HCT116 (cell line): ENCODE measurements at regions not wholly inside any gene's neighbourhood (a gene's known extent, or its start where the extent isn't known, plus 50 kb on each side); places are given as distances from the start of the nearest gene placed in this dataset.

Source experiments
- ATAC-seq: fragments of 200-7000 bp; cut with Tn5 transposase; 2 replicates; pipeline ENCODE4 v1.9.1; 2020; ENCODE audit warnings: mild to moderate bottlenecking, moderate library complexity
- BruUV-seq: library from RNA; stranded (reverse); fragments of 400-500 nt; replicated peaks from 2 replicates; lab custom pipeline; 2021; lab: Mats Ljungman, UMichigan
- CTCF ChIA-PET: fragments of 300-600 bp; sonication (Branson Sonifier 250); formaldehyde crosslinking; loops from one replicate; lab custom pipeline; 2021; ENCODE audit warnings: antibody characterized with exemption; lab: Charles Lee
- POLR2A ChIA-PET: fragments of 300-600, 350-600 bp; sonication (Branson Sonifier 250); formaldehyde crosslinking; loops from one replicate; lab custom pipeline; 2021; ENCODE audit warnings: antibody characterized with exemption; lab: Charles Lee
- RAD21 ChIA-PET, 2 experiments: fragments of 300-600 bp; sonication (Branson Sonifier 250); formaldehyde crosslinking; loops; one replicate each; lab custom pipeline; 2023; ENCODE audit warnings: low total read pairs in 2 of 2; ENCODE audit not compliant: uncharacterized antibody in 2 of 2, unreplicated experiment in 2 of 2, low non-redundant PET in 1 of 2; lab: Charles Lee
- DNase-seq: peaks from one replicate; pipeline ENCODE4 v3.0.0-alpha.2; 2010; ENCODE audit warnings: low read depth, low spot score
- H2AFZ ChIP-seq: fragments of 200-600 bp; shearing (Covaris generic), sonication (generic); 2 replicates; pipeline ENCODE4 v1.6.1; 2017; ENCODE audit warnings: low read depth, mixed run types, mixed read lengths, antibody characterized with exemption, low read length; ENCODE audit not compliant: poor library complexity, severe bottlenecking
- H3K27ac ChIP-seq: 2 replicates; pipeline ENCODE4 v1.5.1; 2012; ENCODE audit warnings: low read depth, low read length
- H3K27me3 ChIP-seq: fragments of 200-600 bp; sonication (generic); 2 replicates; pipeline ENCODE4 v1.6.1; 2016; ENCODE audit warnings: mixed run types, low read length, mixed read lengths; ENCODE audit not compliant: insufficient read depth
- H3K36me3 ChIP-seq, 2 experiments: fragments of 200-500 bp in 1 of 2; fragments of 200-600 bp in 1 of 2; sonication (Bioruptor generic) in 1 of 2; sonication (generic) in 1 of 2; 2 replicates each; pipeline versions ENCODE4 v1.5.1 to v1.6.1; 2014 to 2016; ENCODE audit warnings: low read length in 2 of 2, inconsistent platforms in 1 of 2, mixed read lengths in 1 of 2, mixed run types in 1 of 2; ENCODE audit not compliant: insufficient read depth in 2 of 2, control insufficient read depth in 1 of 2
- H3K4me1 ChIP-seq, 2 experiments: fragments of 200-600 bp in 1 of 2; sonication (generic) in 1 of 2; 2 replicates each; pipeline versions ENCODE4 v1.5.1 to v1.6.1; 2012 to 2017; ENCODE audit warnings: low read length in 2 of 2, inconsistent platforms in 1 of 2, mild to moderate bottlenecking in 1 of 2, mixed read lengths in 1 of 2, mixed run types in 1 of 2, moderate library complexity in 1 of 2; ENCODE audit not compliant: insufficient read depth in 2 of 2, control insufficient read depth in 1 of 2
- H3K4me2 ChIP-seq: fragments of 200-600 bp; sonication (generic); 2 replicates; pipeline ENCODE4 v1.6.1; 2017; ENCODE audit warnings: mixed run types, low read length, mixed read lengths
- H3K4me3 ChIP-seq, 2 experiments: fragments of 200-600 bp in 1 of 2; sonication (generic) in 1 of 2; replicated peaks in 1 of 2; 2 replicates each; pipeline ENCODE4 v1.5.1; 2011 to 2016; ENCODE audit warnings: low read length in 2 of 2, control low read depth in 1 of 2, low read depth in 1 of 2, mild to moderate bottlenecking in 1 of 2, mixed read lengths in 1 of 2, mixed run types in 1 of 2
- H3K79me2 ChIP-seq: fragments of 200-600 bp; sonication (generic); 2 replicates; pipeline ENCODE4 v1.6.1; 2017; ENCODE audit warnings: mild to moderate bottlenecking, mixed run types, low read length, moderate library complexity, mixed read lengths; ENCODE audit not compliant: insufficient read depth
- H3K9ac ChIP-seq: fragments of 200-600 bp; sonication (generic); 2 replicates; pipeline ENCODE4 v1.6.1; 2016; ENCODE audit warnings: low read length, mixed read lengths
- H3K9me2 ChIP-seq: fragments of 200-600 bp; sonication (generic), shearing (Covaris generic); 2 replicates; pipeline ENCODE4 v1.6.1; 2017; ENCODE audit warnings: mixed run types, mild to moderate bottlenecking, moderate library complexity; ENCODE audit not compliant: insufficient read depth
- H3K9me3 ChIP-seq, 2 experiments: fragments of 200-500 bp in 1 of 2; fragments of 200-600 bp in 1 of 2; sonication (Bioruptor generic) in 1 of 2; sonication (generic) in 1 of 2; 2 replicates each; pipeline ENCODE4 v1.6.1; 2014 to 2017; ENCODE audit warnings: low read length in 2 of 2, mixed read lengths in 2 of 2, inconsistent platforms in 1 of 2, low read depth in 1 of 2, mild to moderate bottlenecking in 1 of 2, mixed run types in 1 of 2, moderate library complexity in 1 of 2; ENCODE audit not compliant: control insufficient read depth in 1 of 2, insufficient read depth in 1 of 2
- H4K20me1 ChIP-seq: fragments of 200-600 bp; sonication (generic), shearing (Covaris generic); 2 replicates; pipeline ENCODE4 v1.6.1; 2017; ENCODE audit warnings: mixed run types, mild to moderate bottlenecking, moderate library complexity; ENCODE audit not compliant: insufficient read depth
- ATF3 ChIP-seq: IDR thresholded peaks from 2 replicates; pipeline ENCODE4 v1.6.1; 2012
- CEBPB ChIP-seq: IDR thresholded peaks from 2 replicates; pipeline ENCODE4 v1.6.1; 2012; ENCODE audit warnings: low read depth
- CTCF ChIP-seq, 3 experiments: fragments of 200-600 bp in 1 of 3; sonication (generic) in 1 of 3; IDR thresholded peaks in 2 of 3; conservative IDR thresholded peaks in 1 of 3; 2 replicates each; pipeline ENCODE4 v1.5.1; 2012 to 2017; ENCODE audit warnings: low read depth in 2 of 3, low read length in 2 of 3, antibody characterized with exemption in 1 of 3, borderline replicate concordance in 1 of 3, control low read depth in 1 of 3, mild to moderate bottlenecking in 1 of 3, mixed read lengths in 1 of 3, mixed run types in 1 of 3, moderate library complexity in 1 of 3; ENCODE audit not compliant: insufficient read depth in 1 of 3
- EGR1 ChIP-seq: IDR thresholded peaks from 2 replicates; pipeline ENCODE4 v1.6.1; 2012; ENCODE audit warnings: low read depth
- EZH2 ChIP-seq: fragments of 200-600 bp; sonication (generic); IDR thresholded peaks from 2 replicates; pipeline ENCODE4 v1.6.1; 2017; ENCODE audit warnings: antibody characterized with exemption, mixed run types
- EZH2phosphoT487 ChIP-seq: fragments of 200-600 bp; IDR thresholded peaks from 2 replicates; pipeline ENCODE4 v1.6.1; 2018; ENCODE audit warnings: antibody characterized with exemption, borderline replicate concordance
- JUND ChIP-seq: IDR thresholded peaks from 2 replicates; pipeline ENCODE4 v1.6.1; 2012
- POLR2A ChIP-seq: IDR thresholded peaks from 2 replicates; pipeline ENCODE4 v1.7.0; 2011; ENCODE audit warnings: borderline replicate concordance; ENCODE audit not compliant: insufficient read depth, insufficient read length; ENCODE audit errors: extremely low read depth
- POLR2AphosphoS5 ChIP-seq: IDR thresholded peaks from 2 replicates; pipeline ENCODE4 v1.6.1; 2011; ENCODE audit warnings: mild to moderate bottlenecking, low read depth, low read length, moderate library complexity
- RAD21 ChIP-seq: IDR thresholded peaks from 2 replicates; pipeline ENCODE4 v1.6.1; 2012; ENCODE audit warnings: low read depth, mild to moderate bottlenecking
- SP1 ChIP-seq: IDR thresholded peaks from 2 replicates; pipeline ENCODE4 v1.6.1; 2012; ENCODE audit warnings: low read depth
- SRF ChIP-seq: IDR thresholded peaks from 2 replicates; pipeline ENCODE4 v1.6.1; 2012; ENCODE audit warnings: low read depth
- TCF7L2 ChIP-seq: IDR thresholded peaks from 2 replicates; pipeline ENCODE4 v1.7.0; 2011; ENCODE audit warnings: borderline replicate concordance, inconsistent platforms; ENCODE audit not compliant: insufficient read depth, insufficient read length; ENCODE audit errors: extremely low read depth
- YY1 ChIP-seq: IDR thresholded peaks from 2 replicates; pipeline ENCODE4 v1.6.1; 2011; ENCODE audit warnings: low read length, low read depth, moderate library complexity, mild to moderate bottlenecking; ENCODE audit not compliant: insufficient replicate concordance; ENCODE audit errors: extremely low read depth
- ZFX ChIP-seq: fragments of 450-650 bp; IDR thresholded peaks from 2 replicates; pipeline ENCODE4 v1.6.1; 2017
- intact Hi-C: fragments of 100-400 bp; cut with micrococcal nuclease; formaldehyde crosslinking; loops from 2 replicates; pipeline ENCODE4 v1.10.0; 2022
- TF ChIP-seq, protein P1 (sequence below): IDR thresholded peaks from 2 replicates; pipeline ENCODE4 v1.6.1; 2012
- TF ChIP-seq, protein P2 (sequence below): IDR thresholded peaks from 2 replicates; pipeline ENCODE4 v1.6.1; 2011; ENCODE audit warnings: mild to moderate bottlenecking, low read length, moderate library complexity; ENCODE audit not compliant: insufficient replicate concordance; ENCODE audit errors: extremely low read depth

DNA sequence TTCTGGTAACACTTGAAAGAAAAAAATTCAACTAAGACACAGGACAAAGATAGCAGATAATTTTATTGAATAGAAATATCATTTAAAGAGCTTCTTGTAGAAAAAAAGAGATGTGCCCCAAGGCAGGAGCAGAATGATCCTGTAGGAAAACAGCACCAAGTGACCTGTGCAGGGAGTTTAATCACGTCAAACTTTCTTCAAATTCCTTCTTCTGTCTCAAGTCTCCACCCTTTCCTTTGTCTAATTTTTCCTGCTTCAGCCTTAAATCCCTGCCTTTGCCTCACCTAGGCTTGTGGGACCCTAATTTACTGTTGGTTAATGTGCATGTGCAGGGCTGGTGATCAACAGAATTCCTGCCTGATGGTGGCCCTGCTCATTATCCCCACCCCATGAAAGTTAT is 481.4 kb downstream of the IPMK start:
- no peak for ATAC-seq
- no peaks in the 10 kb centered on the region for H3K27me3 ChIP-seq
- TF ChIP-seq EZH2 = no peak
- no peak for TF ChIP-seq EZH2phosphoT487
- TF ChIP-seq ZFX = no peak
- TF ChIP-seq POLR2AphosphoS5 = no peak
- TF ChIP-seq CTCF (IDR thresholded peaks at IDR 0.05 in 2 of 3, conservative IDR thresholded peaks at IDR 0.05 in 1 of 3; ENCODE audit: borderline replicate concordance in 1 of 3, insufficient read depth in 1 of 3, low read depth in 2 of 3, low read length in 2 of 3) = no peak
- no peak for TF ChIP-seq CEBPB
- no peak for TF ChIP-seq SP1
- no peak for TF ChIP-seq ATF3
- TF ChIP-seq, protein P1, sequence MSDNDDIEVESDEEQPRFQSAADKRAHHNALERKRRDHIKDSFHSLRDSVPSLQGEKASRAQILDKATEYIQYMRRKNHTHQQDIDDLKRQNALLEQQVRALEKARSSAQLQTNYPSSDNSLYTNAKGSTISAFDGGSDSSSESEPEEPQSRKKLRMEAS = no peak
- TF ChIP-seq, protein P2, sequence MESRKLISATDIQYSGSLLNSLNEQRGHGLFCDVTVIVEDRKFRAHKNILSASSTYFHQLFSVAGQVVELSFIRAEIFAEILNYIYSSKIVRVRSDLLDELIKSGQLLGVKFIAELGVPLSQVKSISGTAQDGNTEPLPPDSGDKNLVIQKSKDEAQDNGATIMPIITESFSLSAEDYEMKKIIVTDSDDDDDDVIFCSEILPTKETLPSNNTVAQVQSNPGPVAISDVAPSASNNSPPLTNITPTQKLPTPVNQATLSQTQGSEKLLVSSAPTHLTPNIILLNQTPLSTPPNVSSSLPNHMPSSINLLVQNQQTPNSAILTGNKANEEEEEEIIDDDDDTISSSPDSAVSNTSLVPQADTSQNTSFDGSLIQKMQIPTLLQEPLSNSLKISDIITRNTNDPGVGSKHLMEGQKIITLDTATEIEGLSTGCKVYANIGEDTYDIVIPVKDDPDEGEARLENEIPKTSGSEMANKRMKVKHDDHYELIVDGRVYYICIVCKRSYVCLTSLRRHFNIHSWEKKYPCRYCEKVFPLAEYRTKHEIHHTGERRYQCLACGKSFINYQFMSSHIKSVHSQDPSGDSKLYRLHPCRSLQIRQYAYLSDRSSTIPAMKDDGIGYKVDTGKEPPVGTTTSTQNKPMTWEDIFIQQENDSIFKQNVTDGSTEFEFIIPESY = no peak
- TF ChIP-seq EGR1 = no peak
- no peak for TF ChIP-seq RAD21
- TF ChIP-seq YY1 = no peak
- TF ChIP-seq POLR2A = no peak
- no peak for TF ChIP-seq TCF7L2
- no peak for TF ChIP-seq JUND
- TF ChIP-seq SRF = no peak
- no peaks in the 10 kb centered on the region for H3K79me2 ChIP-seq
- ChIA-PET RAD21 (no interaction called here), POLR2A (no interaction called here), CTCF (no interaction called here)
- no peak overlapping the region for H3K4me3 ChIP-seq
- H3K27ac ChIP-seq = no peak overlapping the region
- H3K9ac ChIP-seq = no peak overlapping the region
- no peak overlapping the region for H2AFZ ChIP-seq
- DNase-seq = no peak
- H4K20me1 ChIP-seq = no peaks in the 10 kb centered on the region
- H3K4me2 ChIP-seq = no peak overlapping the region
- intact Hi-C loops = no loop called here
- no peaks in the 10 kb centered on the region for H3K4me1 ChIP-seq
- no TSS peak for BruUV-seq
- H3K36me3 ChIP-seq = no peaks in the 10 kb centered on the region
- H3K9me3 ChIP-seq = no peaks in the 10 kb centered on the region; a peak in 1 of 4 replicates
- no peaks in the 10 kb centered on the region for H3K9me2 ChIP-seq
